ENCODE measurements at regions not wholly inside any gene's neighbourhood (a gene's known extent, or its start where the extent isn't known, plus 50 kb on each side); places are given as distances from the start of the nearest gene placed in this dataset.

- 67% methylated on average over 3 of the region's 6 CpGs for WGBS (ENCODE audit: insufficient coverage)
- DNase-seq, result peak; percentile 37
- Histone ChIP-seq H3K27ac (ENCODE audit: low read length) (peak overlapping the region; percentile 67), H3K36me3 (ENCODE audit: control insufficient read depth, insufficient read depth, low read length) (no peaks in the 10 kb centered on the region), H3K27me3 (ENCODE audit: control insufficient read depth, insufficient read depth, low read length) (no peaks in the 10 kb centered on the region), H3K4me3 (ENCODE audit: low read length) (no peak overlapping the region), H3K4me1 (ENCODE audit: control insufficient read depth, insufficient read depth, low read length) (peaks cover 1% of the 10 kb centered on the region), H3K9me3 (replicated peaks; ENCODE audit: control insufficient read depth, low read depth, low read length) (no peaks in the 10 kb centered on the region)
Observed at GRCh38 chr10:3495281-3495680, 289.7 kb downstream of the KLF6 start.

- H3K4me3 ChIP-seq (ENCODE audit: low read length), result no peak overlapping the region
- WGBS (ENCODE audit: insufficient coverage), result 92% methylated on average over 4 of the region's 11 CpGs
Observed at GRCh38 chr10:3494838-3495230, 290.2 kb downstream of the KLF6 start.

GRCh38 chr10:3494131-3494837 is 290.7 kb downstream of the KLF6 start:
- peak overlapping the region; percentile 67 for H3K27ac ChIP-seq (ENCODE audit: low read length)
- peak; percentile 58 for DNase-seq
- H3K4me3 ChIP-seq (ENCODE audit: low read length), result no peak overlapping the region
- 58% methylated on average over 7 of the region's 22 CpGs for WGBS (ENCODE audit: insufficient coverage)
- no peaks in the 10 kb centered on the region for H3K36me3 ChIP-seq (ENCODE audit: control insufficient read depth, insufficient read depth, low read length)
- H3K9me3 ChIP-seq (replicated peaks; ENCODE audit: control insufficient read depth, low read depth, low read length), result no peaks in the 10 kb centered on the region
- H3K27me3 ChIP-seq (ENCODE audit: control insufficient read depth, insufficient read depth, low read length), result no peaks in the 10 kb centered on the region
- no peaks in the 10 kb centered on the region for H3K4me1 ChIP-seq (ENCODE audit: control insufficient read depth, insufficient read depth, low read length)

More at GRCh38 chr10:3494838-3495230, 290.2 kb downstream of the KLF6 start:
- no peaks in the 10 kb centered on the region for H3K36me3 ChIP-seq (ENCODE audit: control insufficient read depth, insufficient read depth, low read length)
- no peaks in the 10 kb centered on the region for H3K27me3 ChIP-seq (ENCODE audit: control insufficient read depth, insufficient read depth, low read length)
- DNase-seq, result no peak
- peak overlapping the region; percentile 67 for H3K27ac ChIP-seq (ENCODE audit: low read length)
- H3K4me1 ChIP-seq (ENCODE audit: control insufficient read depth, insufficient read depth, low read length), result no peaks in the 10 kb centered on the region
- no peaks in the 10 kb centered on the region for H3K9me3 ChIP-seq (replicated peaks; ENCODE audit: control insufficient read depth, low read depth, low read length)

- Histone ChIP-seq H3K4me3 (ENCODE audit: low read length) (no peak overlapping the region), H3K27ac (ENCODE audit: low read length) (no peak overlapping the region), H3K27me3 (ENCODE audit: control insufficient read depth, insufficient read depth, low read length) (no peaks in the 10 kb centered on the region), H3K36me3 (ENCODE audit: control insufficient read depth, insufficient read depth, low read length) (no peaks in the 10 kb centered on the region), H3K9me3 (replicated peaks; ENCODE audit: control insufficient read depth, low read depth, low read length) (no peaks in the 10 kb centered on the region), H3K4me1 (ENCODE audit: control insufficient read depth, insufficient read depth, low read length) (no peaks in the 10 kb centered on the region)
- no peak for DNase-seq
- WGBS (ENCODE audit: insufficient coverage), result no CpG with 5 or more reads among the region's 1 CpG
Observed at GRCh38 chr10:3493621-3494020, 291.4 kb downstream of the KLF6 start.

GRCh38 chr10:3491571-3491970 is 293.4 kb downstream of the KLF6 start:
- no peak overlapping the region for H3K4me3 ChIP-seq (ENCODE audit: low read length)
- no peak overlapping the region for H3K27ac ChIP-seq (ENCODE audit: low read length)
- no CpG with 5 or more reads among the region's 4 CpGs for WGBS (ENCODE audit: insufficient coverage)
- DNase-seq, result no peak
- H3K27me3 ChIP-seq (ENCODE audit: control insufficient read depth, insufficient read depth, low read length), result no peaks in the 10 kb centered on the region
- H3K9me3 ChIP-seq (replicated peaks; ENCODE audit: control insufficient read depth, low read depth, low read length), result no peaks in the 10 kb centered on the region
- no peaks in the 10 kb centered on the region for H3K36me3 ChIP-seq (ENCODE audit: control insufficient read depth, insufficient read depth, low read length)
- no peaks in the 10 kb centered on the region for H3K4me1 ChIP-seq (ENCODE audit: control insufficient read depth, insufficient read depth, low read length)

- no peak overlapping the region for H3K27ac ChIP-seq (ENCODE audit: low read length)
- no peak overlapping the region for H3K4me3 ChIP-seq (ENCODE audit: low read length)
- H3K4me1 ChIP-seq (ENCODE audit: control insufficient read depth, insufficient read depth, low read length), result peaks cover 26% of the 10 kb centered on the region
- H3K27me3 ChIP-seq (ENCODE audit: control insufficient read depth, insufficient read depth, low read length), result no peaks in the 10 kb centered on the region
- H3K9me3 ChIP-seq (replicated peaks; ENCODE audit: control insufficient read depth, low read depth, low read length), result no peaks in the 10 kb centered on the region
- 93% methylated on average over 3 of the region's 4 CpGs for WGBS (ENCODE audit: insufficient coverage)
- no peaks in the 10 kb centered on the region for H3K36me3 ChIP-seq (ENCODE audit: control insufficient read depth, insufficient read depth, low read length)
- DNase-seq, result no peak
Observed at GRCh38 chr10:3487228-3487627, 297.8 kb downstream of the KLF6 start.

- no peaks in the 10 kb centered on the region for H3K27me3 ChIP-seq (ENCODE audit: control insufficient read depth, insufficient read depth, low read length)
- WGBS (ENCODE audit: insufficient coverage), result no CpG with 5 or more reads among the region's 12 CpGs
- no peaks in the 10 kb centered on the region for H3K36me3 ChIP-seq (ENCODE audit: control insufficient read depth, insufficient read depth, low read length)
- H3K27ac ChIP-seq (ENCODE audit: low read length), result no peak overlapping the region
- no peak overlapping the region for H3K4me3 ChIP-seq (ENCODE audit: low read length)
- DNase-seq, result no peak
- peaks cover 30% of the 10 kb centered on the region for H3K4me1 ChIP-seq (ENCODE audit: control insufficient read depth, insufficient read depth, low read length)
- no peaks in the 10 kb centered on the region for H3K9me3 ChIP-seq (replicated peaks; ENCODE audit: control insufficient read depth, low read depth, low read length)
Observed at GRCh38 chr10:3486346-3487065, 298.5 kb downstream of the KLF6 start.

- Histone ChIP-seq H3K27me3 (ENCODE audit: control insufficient read depth, insufficient read depth, low read length) (no peaks in the 10 kb centered on the region), H3K27ac (ENCODE audit: low read length) (peak overlapping the region; percentile 82), H3K4me1 (ENCODE audit: control insufficient read depth, insufficient read depth, low read length) (peaks cover 30% of the 10 kb centered on the region), H3K4me3 (ENCODE audit: low read length) (no peak overlapping the region), H3K36me3 (ENCODE audit: control insufficient read depth, insufficient read depth, low read length) (no peaks in the 10 kb centered on the region), H3K9me3 (replicated peaks; ENCODE audit: control insufficient read depth, low read depth, low read length) (no peaks in the 10 kb centered on the region)
- DNase-seq, result peak; percentile 73
- WGBS (ENCODE audit: insufficient coverage), result 70% methylated on average over 4 of the region's 15 CpGs
Observed at GRCh38 chr10:3485057-3485686, 299.8 kb downstream of the KLF6 start.

GRCh38 chr10:3484306-3485056 is 300.5 kb downstream of the KLF6 start:
- H3K9me3 ChIP-seq (replicated peaks; ENCODE audit: control insufficient read depth, low read depth, low read length), result no peaks in the 10 kb centered on the region
- H3K27ac ChIP-seq (ENCODE audit: low read length), result peak overlapping the region; percentile 82
- H3K36me3 ChIP-seq (ENCODE audit: control insufficient read depth, insufficient read depth, low read length), result no peaks in the 10 kb centered on the region
- H3K27me3 ChIP-seq (ENCODE audit: control insufficient read depth, insufficient read depth, low read length), result no peaks in the 10 kb centered on the region
- no peak overlapping the region for H3K4me3 ChIP-seq (ENCODE audit: low read length)
- peaks cover 30% of the 10 kb centered on the region for H3K4me1 ChIP-seq (ENCODE audit: control insufficient read depth, insufficient read depth, low read length)
- DNase-seq, result peak; percentile 44
- 74% methylated on average over 13 of the region's 18 CpGs for WGBS (ENCODE audit: insufficient coverage)
